ENCODE measurements at regions not wholly inside any gene's neighbourhood (a gene's known extent, or its start where the extent isn't known, plus 50 kb on each side); places are given as distances from the start of the nearest gene placed in this dataset.

DNA sequence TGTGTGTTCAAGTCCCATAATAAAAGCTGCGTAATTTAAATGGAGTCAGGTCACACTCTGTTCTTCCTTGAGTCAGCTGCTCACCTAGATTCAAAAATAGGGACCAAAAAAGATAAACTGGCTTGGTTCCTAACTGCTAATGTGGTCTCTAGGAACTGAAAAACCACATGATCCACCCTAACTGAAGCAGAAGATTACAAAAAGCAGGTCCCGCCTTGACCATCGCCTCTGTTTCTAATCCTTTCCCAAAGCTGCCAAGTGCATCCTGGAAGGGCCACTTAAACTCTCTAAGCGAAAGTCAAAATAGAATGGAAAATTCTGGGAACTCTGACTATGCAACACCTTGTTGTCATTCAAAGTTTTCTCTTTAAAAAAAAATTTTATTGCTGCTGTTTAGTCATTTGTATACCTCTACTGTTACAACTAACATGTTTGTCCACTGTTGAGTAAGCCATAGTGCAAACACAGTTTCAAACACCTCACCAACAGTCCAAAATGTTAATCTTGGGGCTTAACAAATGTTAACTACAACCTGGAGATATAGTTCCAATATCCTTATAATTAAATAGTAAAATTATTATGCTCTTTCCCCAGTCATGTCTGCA is 88.9 kb upstream of the THBS1 start:
- no peak overlapping the region for H3K4me3 ChIP-seq (ENCODE audit: low read depth, low read length)
- no peak for TF ChIP-seq CTCF (IDR thresholded peaks at IDR 0.05; ENCODE audit: borderline replicate concordance, insufficient read depth, low read depth, low read length)

GRCh38 chr15:39493424-39494067 is 87.3 kb upstream of the THBS1 start:
- TF ChIP-seq CTCF (IDR thresholded peaks at IDR 0.05; ENCODE audit: borderline replicate concordance, insufficient read depth, low read depth, low read length), result no peak
- no peak overlapping the region for H3K4me3 ChIP-seq (ENCODE audit: low read depth, low read length)

DNA sequence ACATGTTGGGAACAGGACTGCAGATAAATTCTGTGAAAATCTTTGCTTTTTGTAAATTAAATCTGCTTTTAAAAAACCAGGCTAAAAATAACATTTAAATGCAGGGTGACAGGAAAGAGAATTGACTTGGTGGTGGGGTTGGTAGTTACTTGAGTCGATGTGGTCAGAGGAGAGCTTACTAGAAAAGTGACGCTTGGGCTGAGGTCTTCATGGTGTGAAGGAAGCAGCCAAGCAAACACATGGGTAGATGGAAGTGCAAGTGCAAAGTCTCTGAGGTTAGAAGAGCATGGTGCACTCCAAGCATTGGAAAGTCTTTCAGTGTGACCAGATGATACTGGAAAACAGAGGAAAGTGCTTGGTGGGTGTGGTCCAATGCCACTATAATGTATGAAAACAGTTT is 86.4 kb upstream of the THBS1 start:
- no peak overlapping the region for H3K4me3 ChIP-seq (ENCODE audit: low read depth, low read length)
- no peak for TF ChIP-seq CTCF (IDR thresholded peaks at IDR 0.05; ENCODE audit: borderline replicate concordance, insufficient read depth, low read depth, low read length)

GRCh38 chr15:39495871-39496840 is 84.7 kb upstream of the THBS1 start:
- no peak for TF ChIP-seq CTCF (IDR thresholded peaks at IDR 0.05; ENCODE audit: borderline replicate concordance, insufficient read depth, low read depth, low read length)
- H3K4me3 ChIP-seq (ENCODE audit: low read depth, low read length), result no peak overlapping the region

- TF ChIP-seq CTCF (IDR thresholded peaks at IDR 0.05; ENCODE audit: borderline replicate concordance, insufficient read depth, low read depth, low read length), result no peak
- H3K4me3 ChIP-seq (ENCODE audit: low read depth, low read length), result no peak overlapping the region
These were observed 83.7 kb upstream of the THBS1 start for GRCh38 chr15:39497016-39497758.

- no peak overlapping the region for H3K4me3 ChIP-seq (ENCODE audit: low read depth, low read length)
- TF ChIP-seq CTCF (IDR thresholded peaks at IDR 0.05; ENCODE audit: borderline replicate concordance, insufficient read depth, low read depth, low read length), result no peak
These were observed 82.9 kb upstream of the THBS1 start for GRCh38 chr15:39497759-39498565.

Measured in GM12875 (cell line).